ENCODE measurements at regions not wholly inside any gene's neighbourhood (a gene's known extent, or its start where the extent isn't known, plus 50 kb on each side); places are given as distances from the start of the nearest gene placed in this dataset.

DNA sequence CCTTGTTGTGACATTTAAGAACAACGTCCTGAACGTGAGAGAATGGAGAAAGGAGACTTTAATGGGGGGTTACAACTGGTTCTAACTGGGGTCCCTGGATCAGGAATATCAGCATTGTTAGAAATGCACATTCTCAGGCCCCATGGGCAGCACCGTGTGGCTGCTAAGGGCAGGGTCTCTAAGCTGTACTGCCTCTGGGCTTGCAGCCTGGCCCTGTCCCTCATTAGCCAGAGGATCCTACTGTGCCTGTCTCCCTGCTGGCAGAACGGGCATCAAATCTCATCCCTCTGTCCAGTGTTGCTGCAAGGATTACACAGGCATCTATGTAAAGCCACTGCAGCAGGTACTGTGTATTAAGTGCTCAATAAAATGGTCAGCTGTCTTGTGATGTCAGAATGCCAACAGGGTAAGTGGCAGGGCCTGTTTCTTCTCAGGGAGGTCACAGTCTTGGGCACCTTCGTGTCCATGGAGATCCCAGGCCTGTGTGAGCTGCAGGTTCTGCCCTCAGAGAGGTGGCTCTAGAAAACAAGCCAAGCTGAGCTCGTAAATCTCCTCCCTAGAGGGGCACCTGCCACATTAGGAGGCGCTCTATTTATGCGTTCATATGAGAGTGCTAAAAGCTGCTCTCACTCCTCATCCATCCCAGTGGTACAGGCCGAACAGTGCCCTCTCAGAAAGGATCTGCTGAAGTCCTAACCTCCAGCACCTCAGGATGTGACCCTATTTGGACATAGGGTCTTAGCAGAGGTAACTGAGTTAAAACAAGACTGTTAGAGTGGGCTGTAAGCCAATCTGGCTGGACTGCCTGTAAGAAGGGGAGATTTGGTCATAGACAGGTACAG, 210.5 kb downstream of the GADD45G start:
- Histone ChIP-seq H3K4me3 (no peak overlapping the region), H3K36me3 (no peaks in the 10 kb centered on the region), H3K4me1 (peaks cover 5% of the 10 kb centered on the region), H3K9me3 (no peaks in the 10 kb centered on the region), H3K27ac (no peak overlapping the region), H3K27me3 (peaks cover 6% of the 10 kb centered on the region)
- WGBS: 79% methylated on average over 7 of the region's 9 CpGs
- no peak for DNase-seq (ENCODE audit: low spot score in 2 of 2)
- no peak for TF ChIP-seq POLR2A (IDR thresholded peaks at IDR 0.05)

DNA sequence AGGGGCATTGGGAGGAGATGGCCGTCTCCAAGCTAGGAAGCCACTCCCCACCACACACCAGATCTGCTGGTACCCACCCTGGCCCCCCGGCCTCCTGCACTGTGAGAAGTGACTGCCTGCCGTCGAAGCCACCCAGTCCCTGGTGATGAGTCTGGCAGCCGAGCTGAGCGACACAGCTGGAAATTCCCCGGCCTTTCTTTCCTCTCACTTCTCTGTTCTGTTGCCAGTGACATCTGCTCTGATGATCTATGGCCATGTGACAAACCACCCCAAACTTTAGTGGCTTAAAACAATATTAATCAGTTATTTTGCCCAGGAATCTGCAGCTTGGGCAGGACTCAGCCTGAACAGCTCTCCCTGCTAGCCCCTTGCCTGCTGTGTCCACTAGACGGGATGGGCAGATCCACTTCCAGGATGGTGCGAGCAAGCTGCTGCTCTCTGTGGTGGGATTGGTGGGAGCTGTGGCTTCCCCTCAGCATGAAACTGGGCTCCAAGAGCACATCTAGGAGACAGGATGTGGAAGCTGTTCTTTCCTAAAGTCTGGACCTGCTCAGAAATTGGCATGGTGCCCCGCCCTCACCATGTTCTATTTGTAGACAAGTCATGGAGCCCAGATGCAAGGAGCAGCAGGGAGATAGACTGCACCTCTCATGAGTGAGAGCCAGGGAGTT, 211.2 kb downstream of the GADD45G start:
- Histone ChIP-seq H3K4me3 (no peak overlapping the region), H3K4me1 (peaks cover 5% of the 10 kb centered on the region), H3K36me3 (no peaks in the 10 kb centered on the region), H3K27ac (no peak overlapping the region), H3K27me3 (peaks cover 6% of the 10 kb centered on the region), H3K9me3 (no peaks in the 10 kb centered on the region)
- WGBS: 44% methylated on average over 8 of the region's 10 CpGs
- no peak for DNase-seq (ENCODE audit: low spot score in 2 of 2)
- TF ChIP-seq POLR2A (IDR thresholded peaks at IDR 0.05) (no peak), EP300 (IDR thresholded peaks at IDR 0.05) (no peak), POLR2AphosphoS5 (IDR thresholded peaks at IDR 0.05) (no peak)
- TF ChIP-seq, protein P1, sequence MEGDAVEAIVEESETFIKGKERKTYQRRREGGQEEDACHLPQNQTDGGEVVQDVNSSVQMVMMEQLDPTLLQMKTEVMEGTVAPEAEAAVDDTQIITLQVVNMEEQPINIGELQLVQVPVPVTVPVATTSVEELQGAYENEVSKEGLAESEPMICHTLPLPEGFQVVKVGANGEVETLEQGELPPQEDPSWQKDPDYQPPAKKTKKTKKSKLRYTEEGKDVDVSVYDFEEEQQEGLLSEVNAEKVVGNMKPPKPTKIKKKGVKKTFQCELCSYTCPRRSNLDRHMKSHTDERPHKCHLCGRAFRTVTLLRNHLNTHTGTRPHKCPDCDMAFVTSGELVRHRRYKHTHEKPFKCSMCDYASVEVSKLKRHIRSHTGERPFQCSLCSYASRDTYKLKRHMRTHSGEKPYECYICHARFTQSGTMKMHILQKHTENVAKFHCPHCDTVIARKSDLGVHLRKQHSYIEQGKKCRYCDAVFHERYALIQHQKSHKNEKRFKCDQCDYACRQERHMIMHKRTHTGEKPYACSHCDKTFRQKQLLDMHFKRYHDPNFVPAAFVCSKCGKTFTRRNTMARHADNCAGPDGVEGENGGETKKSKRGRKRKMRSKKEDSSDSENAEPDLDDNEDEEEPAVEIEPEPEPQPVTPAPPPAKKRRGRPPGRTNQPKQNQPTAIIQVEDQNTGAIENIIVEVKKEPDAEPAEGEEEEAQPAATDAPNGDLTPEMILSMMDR (IDR thresholded peaks at IDR 0.05): no peak

- TF ChIP-seq, protein P1 (IDR thresholded peaks at IDR 0.05): no peak
- no peak for TF ChIP-seq POLR2A (IDR thresholded peaks at IDR 0.05)
- TF ChIP-seq EP300 (IDR thresholded peaks at IDR 0.05): no peak
- Histone ChIP-seq H3K27ac (no peak overlapping the region), H3K27me3 (no peaks in the 10 kb centered on the region), H3K9me3 (no peaks in the 10 kb centered on the region), H3K4me1 (peaks cover 5% of the 10 kb centered on the region), H3K36me3 (no peaks in the 10 kb centered on the region), H3K4me3 (no peak overlapping the region)
- 71% methylated on average over 13 of the region's 13 CpGs for WGBS
- DNase-seq (ENCODE audit: low spot score in 2 of 2): no peak
These were observed 212.5 kb downstream of the GADD45G start for GRCh38 chr9:89817151-89817950.

DNA sequence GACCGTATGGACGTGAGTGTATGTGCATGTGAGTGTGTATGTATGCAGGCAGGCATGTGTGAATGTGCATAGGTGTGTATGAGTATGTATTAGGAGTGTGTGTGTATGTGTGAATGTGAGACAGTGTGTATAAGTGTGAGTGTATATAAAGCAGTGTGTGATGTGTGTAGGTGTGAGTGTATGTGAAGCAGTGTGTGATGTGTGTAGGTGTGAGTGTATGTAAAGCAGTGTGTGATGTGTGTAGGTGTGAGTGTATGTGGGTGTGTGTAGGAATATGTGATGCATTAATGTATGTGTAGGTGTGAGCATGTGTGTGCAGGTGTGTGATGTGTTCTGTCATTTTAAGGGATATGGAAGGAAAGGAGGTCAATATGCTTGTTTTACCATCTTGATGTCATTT, 215.5 kb downstream of the GADD45G start:
- DNase-seq (ENCODE audit: low spot score in 2 of 2): no peak
- no peaks in the 10 kb centered on the region for H3K27me3 ChIP-seq
- H3K36me3 ChIP-seq: no peaks in the 10 kb centered on the region
- H3K9me3 ChIP-seq: no peaks in the 10 kb centered on the region
- no peak overlapping the region for H3K4me3 ChIP-seq
- no peak overlapping the region for H3K27ac ChIP-seq
- 92% methylated on average over 2 of the region's 2 CpGs for WGBS
- TF ChIP-seq, protein P1 (IDR thresholded peaks at IDR 0.05): no peak
- TF ChIP-seq POLR2AphosphoS5 (IDR thresholded peaks at IDR 0.05): no peak
- no peak for TF ChIP-seq EP300 (IDR thresholded peaks at IDR 0.05)
- TF ChIP-seq POLR2A (IDR thresholded peaks at IDR 0.05): no peak
- peaks cover 2% of the 10 kb centered on the region for H3K4me1 ChIP-seq

- TF ChIP-seq POLR2A (IDR thresholded peaks at IDR 0.05) (no peak), EP300 (IDR thresholded peaks at IDR 0.05) (no peak), POLR2AphosphoS5 (IDR thresholded peaks at IDR 0.05) (no peak)
- TF ChIP-seq, protein P1 (IDR thresholded peaks at IDR 0.05): no peak
- Histone ChIP-seq H3K27me3 (no peaks in the 10 kb centered on the region), H3K9me3 (no peaks in the 10 kb centered on the region), H3K4me1 (no peaks in the 10 kb centered on the region), H3K36me3 (no peaks in the 10 kb centered on the region), H3K27ac (no peak overlapping the region), H3K4me3 (no peak overlapping the region)
- DNase-seq (ENCODE audit: low spot score in 2 of 2): no peak
- 66% methylated on average over 7 of the region's 7 CpGs for WGBS
These were observed 216.3 kb downstream of the GADD45G start for GRCh38 chr9:89821081-89821480.

Data from suprapubic skin (tissue), 4 donors.